HG03571 (cell line): ENCODE measurements at regions not wholly inside any gene's neighbourhood (a gene's known extent, or its start where the extent isn't known, plus 50 kb on each side); places are given as distances from the start of the nearest gene placed in this dataset.
"Not testable (repeated sequence)": the region's sequence is repeated elsewhere in the genome, so short reads cannot be mapped to it uniquely, and the experiment has no call there.

Experiments
- ATAC-seq: cut with Tn5 transposase; IDR thresholded peaks from one replicate; pipeline ENCODE4 v1.9.1; 2021; ENCODE audit not compliant: unreplicated experiment

DNA sequence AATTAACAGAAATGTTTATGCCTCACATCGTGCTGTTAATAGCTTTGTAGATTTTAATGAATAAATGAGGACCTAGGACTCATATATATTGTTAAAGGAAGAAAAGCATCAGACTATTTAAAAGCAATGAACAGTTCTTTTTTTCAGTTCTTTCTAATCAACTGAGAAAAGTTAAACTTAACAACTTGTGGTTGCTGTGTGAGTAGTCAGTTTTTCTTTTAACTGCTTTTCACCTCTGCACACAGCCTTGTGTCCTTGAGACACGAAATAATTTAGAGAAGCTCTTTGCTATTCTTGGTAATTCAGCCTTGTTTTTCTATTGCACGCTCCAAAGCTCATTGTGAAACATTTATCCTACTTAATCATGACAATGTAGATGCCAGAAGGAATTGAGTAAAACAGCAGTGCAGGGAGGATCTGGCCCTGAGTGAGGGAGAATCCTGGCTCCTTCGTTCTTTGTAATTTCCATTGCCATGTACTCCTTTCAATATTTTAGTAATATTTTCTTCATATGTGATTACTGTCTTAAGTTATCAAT lies 499.0 kb downstream of the PYDC2 start:
- no peak for ATAC-seq

DNA sequence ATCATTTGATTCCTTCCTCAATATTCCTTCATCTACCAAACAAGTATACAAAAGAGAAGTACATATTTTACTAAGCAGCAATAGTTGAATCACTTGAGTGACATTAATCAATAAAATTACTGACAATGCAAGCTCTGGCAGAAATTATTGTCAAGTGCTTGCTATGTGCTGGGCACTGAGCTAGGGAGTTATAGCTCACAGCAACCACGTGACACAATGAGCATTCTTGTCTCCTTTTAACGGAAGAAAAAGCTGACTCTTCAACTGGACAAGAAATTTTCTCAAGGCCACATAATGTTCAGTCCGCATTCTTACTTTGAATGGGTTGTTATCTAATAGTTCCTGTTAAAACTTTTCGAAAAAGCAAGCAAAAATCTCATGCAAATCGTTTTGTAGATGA lies 500.1 kb downstream of the PYDC2 start:
- no peak for ATAC-seq

DNA sequence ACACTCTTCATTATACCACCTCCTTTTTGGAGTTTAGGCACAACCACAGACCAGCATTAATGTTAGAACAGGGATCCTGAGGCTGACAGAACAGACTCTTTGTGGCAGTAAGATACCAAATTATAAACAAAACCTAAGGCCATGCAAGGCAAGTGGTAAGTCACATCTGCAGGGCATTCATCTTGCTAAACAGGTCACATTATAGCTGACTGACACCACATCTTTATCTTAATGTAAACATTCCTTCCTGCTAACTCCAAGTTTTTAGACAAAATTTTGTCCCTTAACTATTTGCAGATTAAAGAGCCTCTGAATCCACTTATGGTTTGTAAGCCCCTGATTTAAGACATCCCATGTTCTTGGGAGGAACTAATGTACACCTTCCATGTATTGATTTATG lies 500.6 kb downstream of the PYDC2 start:
- no peak for ATAC-seq

DNA sequence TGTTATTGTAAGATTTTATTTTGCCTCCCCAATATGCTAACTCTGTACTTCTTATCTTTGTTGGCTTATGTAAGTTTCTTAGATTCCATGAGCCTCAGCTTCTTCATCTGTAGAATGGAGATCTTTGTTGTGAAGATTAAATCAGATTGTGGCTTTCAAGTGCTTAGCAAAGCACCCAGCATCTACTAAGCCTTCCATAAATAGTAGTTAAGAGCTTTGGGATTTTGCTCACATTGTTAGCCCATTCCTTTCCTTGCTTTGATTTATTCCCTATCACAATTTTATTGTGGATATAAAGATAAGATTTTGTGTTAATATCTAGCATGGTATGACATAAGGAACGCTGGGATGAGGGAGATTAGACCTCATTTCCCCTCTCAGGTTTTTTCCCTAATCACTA lies 501.4 kb downstream of the PYDC2 start:
- no peak for ATAC-seq

DNA sequence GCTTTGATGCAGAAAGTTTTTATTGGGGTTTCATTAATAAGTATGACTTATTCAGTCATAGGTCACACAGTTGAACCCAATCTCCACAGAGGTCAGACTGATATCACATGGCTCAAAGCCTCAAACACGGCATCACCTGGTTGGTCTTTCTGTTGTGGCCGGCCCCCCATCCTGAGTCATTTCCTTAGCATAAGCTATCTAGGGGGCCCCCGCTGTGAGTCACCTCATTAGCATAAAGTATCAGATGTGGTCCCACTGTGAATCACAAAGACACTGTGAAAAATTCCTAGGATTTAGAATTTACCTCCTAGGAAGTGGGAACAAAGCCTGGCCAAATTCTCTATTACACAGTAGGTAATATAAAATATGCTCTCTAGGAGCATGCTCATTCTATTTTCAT lies 502.2 kb downstream of the PYDC2 start:
- no peak for ATAC-seq

DNA sequence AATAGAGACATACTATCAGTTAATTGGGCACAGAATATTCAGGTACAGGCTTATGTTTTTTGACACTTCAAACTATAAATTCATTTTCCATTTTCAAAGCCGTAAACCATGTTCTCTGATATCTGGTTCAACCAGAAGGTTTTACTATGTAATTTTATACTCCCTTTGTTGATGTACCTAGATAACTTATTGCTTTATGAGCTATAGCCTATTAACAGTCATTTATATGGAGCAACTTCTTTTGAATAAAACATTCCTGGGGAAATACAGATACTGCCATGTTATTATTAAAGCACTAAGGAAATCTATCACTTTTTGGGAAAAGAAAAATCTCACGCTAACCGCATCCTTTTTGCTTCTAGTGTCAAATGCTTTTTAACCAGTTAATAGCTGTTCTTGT lies 505.6 kb downstream of the PYDC2 start:
- ATAC-seq = no peak

DNA sequence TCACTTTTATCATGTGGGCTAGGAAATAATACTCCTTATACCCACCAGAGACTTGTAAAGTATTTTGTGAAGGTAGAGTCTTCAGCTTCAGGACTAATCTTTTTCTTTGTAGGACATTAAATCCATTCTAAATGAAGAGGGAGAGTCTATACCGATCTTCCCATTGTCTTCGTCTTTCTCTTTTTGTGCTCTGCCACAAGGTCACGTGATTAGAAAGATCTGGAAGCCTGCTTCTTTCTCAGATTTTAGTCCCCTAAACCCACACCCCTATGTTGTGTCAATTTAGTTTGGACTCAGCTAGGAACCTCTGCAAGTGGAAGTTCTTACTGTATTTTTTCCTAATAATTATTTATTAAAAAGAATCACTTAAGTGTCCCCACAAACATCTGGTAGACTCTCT lies 507.3 kb downstream of the PYDC2 start:
- ATAC-seq = no peak

DNA sequence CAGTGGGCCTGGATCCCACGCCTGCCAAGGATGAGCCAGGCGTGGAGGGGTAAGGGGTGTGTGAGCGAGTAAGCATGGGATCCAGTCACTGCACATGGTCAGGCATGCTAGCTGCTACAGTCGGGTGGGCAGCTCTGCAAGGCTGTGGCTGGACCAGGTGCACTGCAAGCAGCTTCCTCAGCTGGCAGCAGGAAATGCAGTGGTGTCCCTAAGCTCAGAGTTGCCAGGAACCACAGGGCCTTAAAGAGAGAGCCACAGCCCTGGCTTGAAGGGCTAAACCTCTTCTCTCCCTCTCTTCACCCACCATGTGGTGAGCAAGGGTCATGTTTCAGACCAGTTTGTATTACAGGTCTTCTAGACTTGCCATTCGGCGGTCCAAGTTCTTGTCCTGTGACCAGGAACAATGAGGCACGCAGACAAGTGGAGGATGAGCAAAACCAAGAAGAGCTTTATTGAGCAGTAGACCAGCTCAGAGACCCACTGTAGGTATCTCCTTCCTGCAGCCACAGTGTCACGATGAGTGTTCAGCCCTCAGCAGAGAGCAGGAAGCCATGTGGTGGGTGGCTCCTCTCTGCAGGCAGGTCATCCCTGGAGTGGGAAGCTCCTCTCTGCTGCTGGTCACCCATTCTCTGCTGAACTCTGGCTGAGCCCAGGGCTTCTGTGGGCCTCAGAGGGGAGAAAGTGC lies 511.9 kb downstream of the PYDC2 start:
- ATAC-seq = no peak

DNA sequence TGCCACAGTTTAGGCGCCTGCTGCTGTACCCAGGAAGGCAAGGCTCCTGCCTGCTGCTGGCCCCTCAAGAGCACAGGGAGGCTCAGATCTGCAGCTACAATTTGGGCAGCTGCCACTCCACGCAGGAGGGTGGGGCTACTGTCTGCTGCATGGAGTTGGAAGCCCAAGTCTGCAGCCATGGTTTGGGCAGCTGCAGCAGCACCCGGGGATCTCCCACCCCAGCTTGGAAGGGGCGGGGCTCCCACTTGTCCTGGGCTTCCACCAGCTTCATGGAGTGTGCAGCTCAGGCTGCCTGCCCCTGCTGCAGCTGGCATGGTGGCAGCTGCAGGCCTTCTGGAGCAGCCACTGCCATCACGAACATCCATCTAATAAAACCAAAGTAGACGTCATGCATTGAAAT lies 512.9 kb downstream of the PYDC2 start:
- ATAC-seq = no peak

DNA sequence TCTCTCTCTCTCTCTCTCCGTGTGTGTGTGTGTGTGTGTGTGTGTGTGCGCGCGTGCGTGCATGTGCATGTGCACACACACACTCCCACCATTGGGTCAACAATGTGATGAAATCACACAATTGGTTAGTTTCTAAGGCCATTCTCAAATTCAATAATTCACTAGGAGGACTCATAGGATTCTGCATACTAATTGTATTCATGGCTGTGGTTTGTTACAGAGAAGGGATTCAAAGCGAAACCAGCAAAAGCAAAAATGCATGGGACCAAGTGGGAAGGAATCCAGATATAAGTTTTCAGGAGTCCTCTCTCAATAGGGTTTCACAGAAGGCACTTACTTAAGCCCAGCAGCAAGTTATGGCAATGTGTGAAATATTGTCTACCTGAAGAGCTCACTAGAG lies 515.0 kb downstream of the PYDC2 start:
- no peak for ATAC-seq

DNA sequence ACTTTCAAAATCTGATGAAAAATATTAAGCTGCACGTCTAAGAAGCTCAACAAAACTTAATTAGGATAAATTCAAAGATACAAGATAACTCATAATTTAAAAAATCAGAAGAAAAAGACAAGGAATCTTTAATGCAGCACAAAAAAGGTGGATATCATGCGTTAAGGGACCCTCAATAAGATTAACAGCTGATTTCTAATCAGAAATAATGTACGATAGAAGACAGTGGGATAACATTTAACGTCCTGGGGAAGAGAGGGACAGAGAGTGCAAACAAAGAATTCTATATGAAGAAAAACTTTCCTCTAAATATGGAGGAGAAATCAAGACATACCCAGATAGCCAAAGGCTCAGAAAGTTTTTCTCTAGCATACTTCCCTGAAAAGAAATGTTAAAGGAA lies 519.5 kb downstream of the PYDC2 start:
- no peak for ATAC-seq

DNA sequence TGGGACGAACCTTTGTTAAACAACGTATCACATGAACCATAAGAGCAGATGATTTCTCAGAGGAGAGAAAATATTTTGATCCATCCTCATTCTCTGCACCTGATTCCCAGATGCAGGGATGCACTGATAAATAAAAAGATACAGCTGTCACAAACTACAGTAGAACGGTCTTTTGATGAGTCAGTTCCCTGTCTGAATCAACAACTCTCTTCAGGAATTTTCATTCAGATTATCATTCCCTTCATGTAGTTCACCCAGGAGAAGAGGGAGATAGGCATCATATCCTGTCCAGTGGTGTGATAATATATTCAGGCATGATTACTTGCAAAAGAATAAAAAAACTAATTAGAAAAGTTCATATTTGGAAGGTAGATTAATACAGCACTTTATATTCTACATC lies 521.5 kb downstream of the PYDC2 start:
- ATAC-seq = no peak

DNA sequence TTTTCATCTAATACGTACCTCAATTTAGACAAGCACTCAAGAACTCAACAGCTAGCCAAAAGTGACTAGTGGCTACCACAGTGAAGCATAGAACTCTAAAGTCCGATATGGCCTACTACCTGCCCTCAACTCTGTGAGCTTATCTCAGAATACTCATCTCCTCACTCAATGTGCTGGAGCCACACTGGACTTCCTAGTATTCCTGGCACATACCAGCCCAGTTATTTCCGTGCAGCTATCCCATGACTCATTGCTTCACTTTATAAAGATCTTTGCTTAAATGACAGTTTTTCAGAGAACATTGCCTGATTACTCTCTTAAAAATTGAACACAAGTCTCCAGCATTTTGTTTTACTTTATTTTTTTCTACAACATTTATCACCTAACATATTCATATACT lies 524.7 kb downstream of the PYDC2 start:
- ATAC-seq = no peak

DNA sequence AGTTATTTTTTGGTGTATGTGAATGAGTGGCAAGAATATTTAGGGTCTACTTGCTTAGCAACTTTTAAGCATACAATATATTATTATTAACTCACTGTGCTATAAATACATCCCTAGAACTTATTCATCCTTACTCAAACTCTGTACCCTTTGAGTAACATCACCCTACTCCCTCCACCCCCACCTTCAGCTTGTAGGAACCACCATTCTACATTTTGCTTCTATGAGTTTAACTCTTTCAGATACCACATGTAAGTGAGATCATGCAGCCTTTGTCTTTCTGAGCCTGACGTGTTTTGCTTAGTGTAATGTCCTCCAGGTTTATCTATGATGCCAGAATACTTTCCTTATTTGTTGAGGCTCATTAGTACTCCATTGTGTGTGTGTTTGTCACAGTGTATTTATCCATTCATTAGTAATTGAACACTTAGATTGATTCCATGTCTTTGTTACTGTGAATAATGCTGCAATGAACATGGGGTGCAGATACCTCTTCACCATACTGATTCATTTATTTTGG lies 526.9 kb downstream of the PYDC2 start:
- no peak for ATAC-seq

DNA sequence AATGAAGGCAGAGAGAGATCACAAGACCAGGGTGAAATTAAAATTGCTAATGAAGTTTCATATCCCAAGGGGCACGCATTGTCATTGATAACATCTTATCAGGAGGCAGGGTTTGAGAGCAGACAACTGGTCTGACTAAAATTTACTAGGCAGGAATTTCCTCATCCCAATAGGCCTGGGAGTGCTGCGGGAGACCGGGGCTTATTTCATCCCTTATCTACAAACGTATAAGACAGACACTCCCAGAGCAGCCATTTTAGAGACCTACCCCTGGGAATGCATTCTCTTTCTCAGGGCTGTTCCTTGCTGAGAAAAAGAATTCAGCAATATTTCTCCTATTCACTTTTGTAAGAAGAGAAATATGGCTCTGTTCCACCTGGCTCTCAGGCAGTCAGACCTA lies 533.0 kb downstream of the PYDC2 start:
- not testable (repeated sequence) for ATAC-seq

DNA sequence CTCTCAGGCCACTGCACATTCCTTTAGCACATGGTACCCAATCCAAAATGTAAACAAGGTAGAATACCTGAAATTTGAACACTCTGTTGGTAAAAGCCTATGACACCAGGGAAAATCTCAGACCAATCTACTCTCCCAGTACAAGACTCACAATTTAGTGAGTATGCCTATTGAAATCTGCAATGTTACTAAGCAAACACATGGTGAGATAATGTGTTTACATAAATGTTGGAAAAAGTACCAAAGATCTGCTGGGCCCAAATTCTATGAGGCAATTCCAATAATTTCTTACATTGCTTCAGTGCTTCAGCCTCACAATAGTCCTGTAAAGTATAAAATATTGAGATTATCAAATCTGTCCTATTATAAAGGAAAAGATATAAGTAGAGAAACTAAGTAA lies 536.1 kb downstream of the PYDC2 start:
- ATAC-seq = no peak

DNA sequence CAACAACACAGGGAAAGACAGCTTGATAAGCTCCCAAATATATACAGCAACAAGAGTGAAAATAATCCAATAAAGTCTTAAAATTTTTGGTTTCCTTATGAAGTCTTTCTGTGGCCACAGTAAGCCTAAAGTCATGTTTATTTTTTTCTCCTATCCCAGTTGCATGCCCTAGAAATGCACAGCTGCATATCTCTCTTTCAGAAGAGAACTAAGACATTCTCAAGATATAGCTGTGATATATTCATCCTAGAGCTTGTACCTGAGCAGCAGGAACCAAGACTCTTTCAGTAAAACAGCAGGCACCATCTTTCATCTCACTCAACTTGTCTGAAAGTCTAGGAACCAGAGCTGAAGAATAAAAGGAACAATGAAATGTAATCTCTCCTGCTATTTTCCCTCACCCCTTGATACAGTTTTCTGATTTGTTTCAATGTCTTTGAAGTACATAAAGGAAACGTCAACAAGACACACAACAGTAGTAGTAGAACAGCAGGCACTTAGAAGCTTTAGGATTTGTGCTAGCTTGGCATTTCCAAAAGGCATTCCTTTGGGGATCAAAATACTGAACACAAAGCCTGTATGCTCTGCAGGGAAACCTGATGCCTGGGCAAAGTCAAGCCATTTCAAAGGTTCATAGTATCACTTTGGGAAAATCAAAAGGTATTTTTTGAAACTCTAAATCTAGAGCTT lies 536.8 kb downstream of the PYDC2 start:
- no peak for ATAC-seq

DNA sequence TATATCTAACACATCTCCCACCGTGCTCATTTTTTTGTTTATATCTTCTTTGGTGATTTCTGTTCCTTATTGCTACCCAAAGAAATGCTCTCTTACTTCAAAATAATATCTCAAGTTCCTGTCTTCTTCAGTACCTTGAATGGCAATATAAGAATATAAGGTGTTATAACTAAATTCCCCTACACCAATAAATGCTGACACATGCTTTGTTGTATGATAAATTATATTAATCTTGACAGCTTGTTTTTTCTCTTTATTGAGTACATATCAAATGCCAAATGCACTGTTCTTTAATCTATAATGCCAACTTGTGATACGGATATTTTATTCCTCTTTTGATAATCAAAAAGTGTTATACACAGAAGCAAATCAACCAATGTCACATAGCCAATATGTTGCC lies 540.3 kb downstream of the PYDC2 start:
- ATAC-seq = no peak

DNA sequence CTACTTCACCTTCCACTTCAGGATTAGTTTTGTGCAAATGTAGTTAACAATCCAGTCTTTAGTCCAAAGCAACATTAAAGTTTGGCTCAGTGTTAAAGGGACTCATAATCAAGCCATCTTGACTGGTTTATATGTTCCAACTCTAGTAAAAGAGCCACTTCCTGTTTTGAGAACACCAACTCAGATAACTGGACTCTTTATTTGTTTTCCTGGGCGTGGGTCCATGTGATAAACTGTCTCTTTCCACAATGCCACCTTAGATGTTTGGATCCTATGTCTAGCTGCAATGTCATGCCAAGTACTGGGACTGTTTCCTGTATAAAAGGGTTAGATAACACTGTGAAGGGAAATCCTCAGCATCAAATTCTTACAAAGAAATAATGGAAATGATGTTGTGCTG lies 545.0 kb downstream of the PYDC2 start:
- ATAC-seq = no peak

DNA sequence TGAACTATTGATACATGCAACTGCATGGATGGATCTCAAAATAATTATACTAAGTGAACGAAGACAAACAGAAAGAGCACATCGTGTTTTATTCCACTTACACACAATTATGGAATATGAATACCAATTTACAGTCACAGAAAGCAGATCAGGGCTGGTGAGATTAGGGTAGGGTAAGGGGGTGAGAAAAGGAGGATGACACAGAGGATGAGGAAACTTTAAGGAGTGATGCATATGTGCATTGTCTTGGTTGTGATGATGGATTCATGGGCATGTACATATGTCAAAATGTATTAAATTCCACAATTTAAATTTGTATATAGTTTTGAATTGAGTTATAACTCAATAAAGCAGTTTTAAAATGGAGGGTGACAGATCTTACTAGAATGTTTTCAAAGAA lies 548.9 kb downstream of the PYDC2 start:
- ATAC-seq = no peak

DNA sequence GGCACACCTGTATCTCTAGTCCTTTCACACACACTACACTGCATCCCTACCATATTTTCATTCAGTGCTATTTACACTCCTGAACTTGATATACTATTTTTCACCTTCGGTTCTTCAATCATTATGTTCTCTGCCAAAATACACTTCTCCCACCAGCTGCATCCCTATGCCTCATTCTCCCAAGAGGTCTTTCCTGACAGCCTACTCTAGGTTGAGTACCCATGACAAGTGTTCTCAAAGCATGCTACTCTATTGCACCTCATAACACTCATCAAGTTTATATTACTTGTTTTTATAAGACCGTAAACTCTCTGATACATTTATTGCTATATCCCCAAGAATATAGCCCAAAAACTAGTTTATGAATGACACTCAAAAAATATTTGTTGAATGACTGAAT lies 549.5 kb downstream of the PYDC2 start:
- ATAC-seq = no peak

DNA sequence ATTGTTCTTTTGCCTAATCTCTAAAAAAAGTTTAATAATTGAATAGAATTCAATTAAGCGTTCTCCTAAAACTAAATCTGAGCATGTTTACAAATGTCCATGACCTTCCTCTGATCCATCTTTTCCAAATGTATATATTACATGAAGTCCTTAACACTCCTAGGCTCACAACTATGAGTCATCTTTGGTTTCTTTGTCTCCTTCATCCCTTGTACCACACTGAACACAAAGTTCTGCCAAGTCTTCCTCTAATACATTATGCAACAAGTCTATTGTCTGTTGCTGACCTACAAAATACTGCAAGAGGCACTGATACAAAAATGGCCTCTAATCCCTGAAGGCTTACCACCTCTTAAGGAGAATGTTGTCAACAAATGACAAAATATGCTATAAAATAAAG lies 550.2 kb downstream of the PYDC2 start:
- no peak for ATAC-seq

DNA sequence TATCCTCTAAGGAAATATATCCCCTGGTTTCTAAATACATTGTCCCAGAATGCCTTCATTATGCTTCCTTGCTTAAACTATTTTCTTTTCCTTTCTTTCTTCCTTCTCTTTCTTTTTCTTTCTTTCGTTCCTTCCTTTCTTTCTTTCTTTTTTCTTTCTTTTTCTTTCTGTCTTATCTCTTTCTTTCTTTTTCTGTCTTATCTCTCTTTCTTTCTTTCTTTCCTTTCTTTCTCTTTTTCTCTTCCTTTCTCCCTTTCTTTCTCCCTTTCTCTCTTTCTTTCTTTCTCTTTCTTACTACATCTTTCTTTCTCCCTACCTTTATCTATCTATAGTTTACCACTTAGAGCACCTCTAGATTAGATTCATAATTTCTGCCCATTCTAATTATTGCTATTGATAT lies 552.1 kb downstream of the PYDC2 start:
- no peak for ATAC-seq
